HepG2 (cell line): ENCODE measurements at regions not wholly inside any gene's neighbourhood (a gene's known extent, or its start where the extent isn't known, plus 50 kb on each side); places are given as distances from the start of the nearest gene placed in this dataset.

Experiments used
- ATAC-seq: fragments of 200-7000 bp; cut with Tn5 transposase; 3 replicates; pipeline ENCODE4 v1.9.1; 2020; ENCODE audit warnings: mild to moderate bottlenecking, moderate library complexity
- BruUV-seq: library from RNA; stranded (reverse); fragments of 400-500 nt; replicated peaks from 2 replicates; lab custom pipeline; 2021; lab: Mats Ljungman, UMichigan
- CTCF ChIA-PET: fragments of 300-600 bp; formaldehyde crosslinking; extraction: SDS; loops from one replicate; lab custom pipeline; 2021; ENCODE audit warnings: low total read pairs, inconsistent platforms, low intra/inter-chr PET ratio; lab: Yijun Ruan, JAX
- POLR2A ChIA-PET: fragments of 350-600 bp; sonication (Branson Sonifier 250); formaldehyde crosslinking; loops from one replicate; lab custom pipeline; 2020; ENCODE audit warnings: antibody characterized with exemption, inconsistent platforms; lab: Yijun Ruan, JAX
- DNase-seq: peaks from one replicate; pipeline ENCODE4 v3.0.0-alpha.2; 2015; ENCODE audit warnings: low spot score
- FAIRE-seq: peaks from 3 replicates; lab custom pipeline; 2011; peaks lifted over from hg19 to GRCh38; lab: Jason Lieb, UNC
- H2AFZ ChIP-seq: one replicate; pipeline ENCODE4 v1.6.1; 2011; ENCODE audit warnings: low read length, inconsistent platforms
- H3K27ac ChIP-seq: fragments of 300-600 bp; 3 replicates; pipeline ENCODE4 v1.8.0; 2011; ENCODE audit warnings: mixed run types, mild to moderate bottlenecking, mixed read lengths, low read length, inconsistent platforms; ENCODE audit not compliant: insufficient read depth; ENCODE audit errors: extremely low read length
- H3K27me3 ChIP-seq, 2 experiments: fragments of 200-600 bp in 1 of 2; 2 replicates in 1 of 2; 3 replicates in 1 of 2; pipeline versions ENCODE4 v1.6.0 to v1.8.0; 2011; ENCODE audit warnings: low read length in 2 of 2, mild to moderate bottlenecking in 2 of 2, moderate library complexity in 2 of 2, inconsistent platforms in 1 of 2; ENCODE audit not compliant: insufficient read depth in 2 of 2, control insufficient read depth in 1 of 2
- H3K36me3 ChIP-seq, 2 experiments: fragments of 200-600 bp in 1 of 2; replicated peaks in 1 of 2; 2 replicates in 1 of 2; 3 replicates in 1 of 2; pipeline versions ENCODE4 v1.5.1 to v1.8.0; 2011; ENCODE audit warnings: low read length in 2 of 2, inconsistent platforms in 1 of 2; ENCODE audit not compliant: insufficient read depth in 2 of 2, control insufficient read depth in 1 of 2
- H3K4me1 ChIP-seq: 2 replicates; pipeline ENCODE4 v1.5.1; 2012; ENCODE audit warnings: low read length, inconsistent platforms; ENCODE audit not compliant: insufficient read depth
- H3K4me2 ChIP-seq: 2 replicates; pipeline ENCODE4 v1.6.0; 2011; ENCODE audit warnings: low read depth, low read length, inconsistent platforms
- H3K4me3 ChIP-seq, 3 experiments: fragments of 200-600 bp in 1 of 3; sonication (generic), shearing (Covaris generic) in 1 of 3; replicated peaks in 1 of 3; 2 replicates each; pipeline ENCODE4 v1.5.1; 2011 to 2016; ENCODE audit warnings: low read length in 3 of 3, inconsistent platforms in 2 of 3, low read depth in 2 of 3, mild to moderate bottlenecking in 2 of 3, control low read depth in 1 of 3, mixed read lengths in 1 of 3; ENCODE audit not compliant: insufficient read depth in 1 of 3
- H3K79me2 ChIP-seq: one replicate; pipeline ENCODE4 v1.6.1; 2011; ENCODE audit warnings: low read length, inconsistent platforms; ENCODE audit not compliant: insufficient read depth
- H3K9ac ChIP-seq: 2 replicates; pipeline ENCODE4 v1.6.0; 2011; ENCODE audit warnings: mild to moderate bottlenecking, low read depth, low read length, inconsistent platforms; ENCODE audit not compliant: insufficient read depth
- H3K9me3 ChIP-seq: 2 replicates; pipeline ENCODE4 v1.5.1; 2012; ENCODE audit warnings: mild to moderate bottlenecking, low read length
- H4K20me1 ChIP-seq: 2 replicates; pipeline ENCODE4 v1.6.0; 2011; ENCODE audit warnings: inconsistent platforms, mild to moderate bottlenecking, low read length, moderate library complexity; ENCODE audit not compliant: insufficient read depth
- ARNTL ChIP-seq: sonication (generic); formaldehyde crosslinking; IDR thresholded peaks from 2 replicates; pipeline ENCODE4 v1.4.0; 2020; ENCODE audit warnings: mild to moderate bottlenecking, missing genetic modification reagents
- CHCHD3 ChIP-seq: sonication (generic); formaldehyde crosslinking; IDR thresholded peaks from 2 replicates; pipeline ENCODE4 v1.8.0; 2022; ENCODE audit warnings: mild to moderate bottlenecking, missing genetic modification reagents, moderate library complexity
- DNMT3B ChIP-seq: conservative IDR thresholded peaks from 2 replicates; pipeline ENCODE4 v1.6.1; 2016; ENCODE audit warnings: missing biosample characterization, control low read depth
- HNF4G ChIP-seq, 2 experiments: sonication (generic) in 1 of 2; formaldehyde crosslinking in 1 of 2; IDR thresholded peaks; 2 replicates each; pipeline versions ENCODE4 v1.4.0 to v1.6.1; 2011 to 2020; ENCODE audit warnings: borderline replicate concordance in 2 of 2, low read depth in 2 of 2, mild to moderate bottlenecking in 2 of 2, low read length in 1 of 2, missing genetic modification reagents in 1 of 2, moderate library complexity in 1 of 2
- KAT2B ChIP-seq: fragments of 150-350 bp; IDR thresholded peaks from 2 replicates; pipeline ENCODE4 v1.6.1; 2014; ENCODE audit warnings: low read depth, low read length, borderline replicate concordance
- MBD4 ChIP-seq: IDR thresholded peaks from 2 replicates; pipeline ENCODE4 v1.6.1; 2012; ENCODE audit warnings: low read length, inconsistent platforms, borderline replicate concordance
- MED1 ChIP-seq: sonication (generic); formaldehyde crosslinking; IDR thresholded peaks from 2 replicates; pipeline ENCODE4 v1.4.0; 2020; ENCODE audit warnings: missing genetic modification reagents
- MTF1 ChIP-seq: sonication (generic); formaldehyde crosslinking; IDR thresholded peaks from 2 replicates; pipeline ENCODE4 v1.5.0; 2020; ENCODE audit warnings: missing genetic modification reagents
- TEAD2 ChIP-seq: sonication (generic); formaldehyde crosslinking; IDR thresholded peaks from 2 replicates; pipeline ENCODE4 v1.9.0; 2021; ENCODE audit warnings: missing genetic modification reagents
- ZFP1 ChIP-seq: IDR thresholded peaks from 2 replicates; pipeline ENCODE4 v1.6.1; 2016
- ZNF234 ChIP-seq: sonication (generic); formaldehyde crosslinking; conservative IDR thresholded peaks from 2 replicates; pipeline ENCODE4 v1.5.1; 2020; ENCODE audit warnings: mild to moderate bottlenecking, missing genetic modification reagents
- ZNF546 ChIP-seq: sonication (generic); formaldehyde crosslinking; conservative IDR thresholded peaks from 2 replicates; pipeline ENCODE4 v1.8.1; 2023; ENCODE audit warnings: mild to moderate bottlenecking, missing genetic modification reagents
- ZNF550 ChIP-seq: sonication (generic); formaldehyde crosslinking; IDR thresholded peaks from 2 replicates; pipeline ENCODE4 v1.4.0; 2020; ENCODE audit warnings: mild to moderate bottlenecking, missing genetic modification reagents, borderline replicate concordance
- ZNF605 ChIP-seq: sonication (generic); formaldehyde crosslinking; IDR thresholded peaks from 2 replicates; pipeline ENCODE4 v1.8.0; 2022; ENCODE audit warnings: mild to moderate bottlenecking, missing genetic modification reagents
- WGBS: methylation state at CpG from one replicate; pipeline ENCODE4 v1.1.6; 2017; ENCODE audit warnings: low lambda C conversion rate; 5-methylcytosine and 5-hydroxymethylcytosine counted together
- in situ Hi-C: cut with HindIII; loops from 2 replicates; pipeline ENCODE4 v1.10.0; 2017; ENCODE audit warnings: low pct_unique_long_range_greater_than_20kb; ENCODE audit not compliant: extremely low pct_ligation_motif_present
- intact Hi-C: fragments of 100-400 bp; cut with micrococcal nuclease; formaldehyde crosslinking; loops from one replicate; pipeline ENCODE4 v1.10.0; 2022; ENCODE audit not compliant: unreplicated experiment
- TF ChIP-seq, protein P1 (sequence below): sonication (generic); formaldehyde crosslinking; IDR thresholded peaks from 2 replicates; pipeline ENCODE4 v1.8.0; 2022; ENCODE audit warnings: mild to moderate bottlenecking, missing genetic modification reagents; ENCODE audit not compliant: insufficient replicate concordance
- TF ChIP-seq, protein P2 (sequence below): sonication (generic); formaldehyde crosslinking; conservative IDR thresholded peaks from 2 replicates; pipeline ENCODE4 v1.4.0; 2020; ENCODE audit warnings: mild to moderate bottlenecking, missing genetic modification reagents, moderate library complexity
- TF ChIP-seq, protein P3 (sequence below): sonication (generic); formaldehyde crosslinking; IDR thresholded peaks from 2 replicates; pipeline ENCODE4 v1.5.1; 2020; ENCODE audit warnings: mild to moderate bottlenecking, missing genetic modification reagents, borderline replicate concordance
- TF ChIP-seq, protein P4 (sequence below): sonication (generic); formaldehyde crosslinking; IDR thresholded peaks from 2 replicates; pipeline ENCODE4 v1.4.0; 2020; ENCODE audit warnings: missing genetic modification reagents, borderline replicate concordance

DNA sequence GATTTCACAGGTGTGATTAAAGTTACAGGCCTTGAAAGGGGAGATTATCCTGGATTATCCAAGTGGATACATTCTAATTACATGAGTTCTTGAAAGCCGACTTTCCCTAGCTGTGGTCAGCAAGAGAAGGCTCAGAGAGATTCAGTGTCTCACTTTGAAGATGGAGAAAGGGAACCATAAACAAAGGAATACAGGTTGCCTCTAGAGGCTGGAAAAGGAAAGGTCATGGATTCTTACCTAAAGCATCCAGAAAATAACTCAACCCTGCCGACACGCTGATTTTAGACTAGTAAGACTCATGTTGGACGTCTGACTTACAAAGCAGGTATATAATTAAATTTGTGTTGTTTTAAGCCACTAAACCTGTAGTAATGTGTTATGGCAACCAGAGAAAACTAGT, 1095.7 kb upstream of the ZEB2 start:
- ChIA-PET POLR2A (no interaction called here), CTCF (no interaction called here)
- H3K4me1 ChIP-seq = no peaks in the 10 kb centered on the region
- no peak overlapping the region for H3K9ac ChIP-seq
- no peaks in the 10 kb centered on the region; a peak in 1 of 5 replicates for H3K27me3 ChIP-seq
- H3K9me3 ChIP-seq = no peaks in the 10 kb centered on the region
- H3K79me2 ChIP-seq = no peaks in the 10 kb centered on the region
- H2AFZ ChIP-seq = no peak overlapping the region
- no peak overlapping the region for H3K4me2 ChIP-seq
- no peak overlapping the region for H3K4me3 ChIP-seq
- no peak for DNase-seq
- no peak; the same call in 2 of the 3 replicates for ATAC-seq
- H4K20me1 ChIP-seq = no peaks in the 10 kb centered on the region
- intact Hi-C loops = no loop called here
- in situ Hi-C loops = no loop called here
- no peak overlapping the region for H3K27ac ChIP-seq
- no TSS peak for BruUV-seq
- no peak for FAIRE-seq
- 20% methylated on average over 4 of the region's 4 CpGs for WGBS
- H3K36me3 ChIP-seq = no peaks in the 10 kb centered on the region
- TF ChIP-seq ZNF605 (CRISPR knock-in tag) (no peak), ZNF550 (CRISPR knock-in tag) (no peak), ZNF234 (CRISPR knock-in tag) (no peak), ZFP1 (CRISPR knock-in tag) (no peak), HNF4G (IDR thresholded peaks at IDR 0.05; ENCODE audit: borderline replicate concordance, low read depth, low read length) (no peak), HNF4G (CRISPR knock-in tag; IDR thresholded peaks at IDR 0.05; ENCODE audit: borderline replicate concordance, low read depth) (no peak), ARNTL (no peak), TEAD2 (CRISPR knock-in tag) (no peak), CHCHD3 (CRISPR knock-in tag) (no peak), ZNF546 (CRISPR knock-in tag) (no peak), MTF1 (CRISPR knock-in tag) (no peak), MED1 (CRISPR knock-in tag) (no peak), KAT2B (no peak), MBD4 (no peak), DNMT3B (CRISPR knock-in tag) (no peak)
- TF ChIP-seq, protein P1, sequence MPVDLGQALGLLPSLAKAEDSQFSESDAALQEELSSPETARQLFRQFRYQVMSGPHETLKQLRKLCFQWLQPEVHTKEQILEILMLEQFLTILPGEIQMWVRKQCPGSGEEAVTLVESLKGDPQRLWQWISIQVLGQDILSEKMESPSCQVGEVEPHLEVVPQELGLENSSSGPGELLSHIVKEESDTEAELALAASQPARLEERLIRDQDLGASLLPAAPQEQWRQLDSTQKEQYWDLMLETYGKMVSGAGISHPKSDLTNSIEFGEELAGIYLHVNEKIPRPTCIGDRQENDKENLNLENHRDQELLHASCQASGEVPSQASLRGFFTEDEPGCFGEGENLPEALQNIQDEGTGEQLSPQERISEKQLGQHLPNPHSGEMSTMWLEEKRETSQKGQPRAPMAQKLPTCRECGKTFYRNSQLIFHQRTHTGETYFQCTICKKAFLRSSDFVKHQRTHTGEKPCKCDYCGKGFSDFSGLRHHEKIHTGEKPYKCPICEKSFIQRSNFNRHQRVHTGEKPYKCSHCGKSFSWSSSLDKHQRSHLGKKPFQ (CRISPR knock-in tag) = no peak
- TF ChIP-seq, protein P2, sequence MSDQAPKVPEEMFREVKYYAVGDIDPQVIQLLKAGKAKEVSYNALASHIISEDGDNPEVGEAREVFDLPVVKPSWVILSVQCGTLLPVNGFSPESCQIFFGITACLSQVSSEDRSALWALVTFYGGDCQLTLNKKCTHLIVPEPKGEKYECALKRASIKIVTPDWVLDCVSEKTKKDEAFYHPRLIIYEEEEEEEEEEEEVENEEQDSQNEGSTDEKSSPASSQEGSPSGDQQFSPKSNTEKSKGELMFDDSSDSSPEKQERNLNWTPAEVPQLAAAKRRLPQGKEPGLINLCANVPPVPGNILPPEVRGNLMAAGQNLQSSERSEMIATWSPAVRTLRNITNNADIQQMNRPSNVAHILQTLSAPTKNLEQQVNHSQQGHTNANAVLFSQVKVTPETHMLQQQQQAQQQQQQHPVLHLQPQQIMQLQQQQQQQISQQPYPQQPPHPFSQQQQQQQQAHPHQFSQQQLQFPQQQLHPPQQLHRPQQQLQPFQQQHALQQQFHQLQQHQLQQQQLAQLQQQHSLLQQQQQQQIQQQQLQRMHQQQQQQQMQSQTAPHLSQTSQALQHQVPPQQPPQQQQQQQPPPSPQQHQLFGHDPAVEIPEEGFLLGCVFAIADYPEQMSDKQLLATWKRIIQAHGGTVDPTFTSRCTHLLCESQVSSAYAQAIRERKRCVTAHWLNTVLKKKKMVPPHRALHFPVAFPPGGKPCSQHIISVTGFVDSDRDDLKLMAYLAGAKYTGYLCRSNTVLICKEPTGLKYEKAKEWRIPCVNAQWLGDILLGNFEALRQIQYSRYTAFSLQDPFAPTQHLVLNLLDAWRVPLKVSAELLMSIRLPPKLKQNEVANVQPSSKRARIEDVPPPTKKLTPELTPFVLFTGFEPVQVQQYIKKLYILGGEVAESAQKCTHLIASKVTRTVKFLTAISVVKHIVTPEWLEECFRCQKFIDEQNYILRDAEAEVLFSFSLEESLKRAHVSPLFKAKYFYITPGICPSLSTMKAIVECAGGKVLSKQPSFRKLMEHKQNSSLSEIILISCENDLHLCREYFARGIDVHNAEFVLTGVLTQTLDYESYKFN (CRISPR knock-in tag) = no peak
- TF ChIP-seq, protein P3, sequence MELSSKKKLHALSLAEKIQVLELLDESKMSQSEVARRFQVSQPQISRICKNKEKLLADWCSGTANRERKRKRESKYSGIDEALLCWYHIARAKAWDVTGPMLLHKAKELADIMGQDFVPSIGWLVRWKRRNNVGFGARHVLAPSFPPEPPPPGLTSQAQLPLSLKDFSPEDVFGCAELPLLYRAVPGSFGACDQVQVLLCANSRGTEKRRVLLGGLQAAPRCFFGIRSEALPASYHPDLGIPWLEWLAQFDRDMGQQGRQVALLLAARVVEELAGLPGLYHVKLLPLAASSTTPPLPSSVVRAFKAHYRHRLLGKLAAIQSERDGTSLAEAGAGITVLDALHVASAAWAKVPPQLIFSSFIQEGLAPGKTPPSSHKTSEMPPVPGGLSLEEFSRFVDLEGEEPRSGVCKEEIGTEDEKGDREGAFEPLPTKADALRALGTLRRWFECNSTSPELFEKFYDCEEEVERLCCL (CRISPR knock-in tag) = no peak
- TF ChIP-seq, protein P4, sequence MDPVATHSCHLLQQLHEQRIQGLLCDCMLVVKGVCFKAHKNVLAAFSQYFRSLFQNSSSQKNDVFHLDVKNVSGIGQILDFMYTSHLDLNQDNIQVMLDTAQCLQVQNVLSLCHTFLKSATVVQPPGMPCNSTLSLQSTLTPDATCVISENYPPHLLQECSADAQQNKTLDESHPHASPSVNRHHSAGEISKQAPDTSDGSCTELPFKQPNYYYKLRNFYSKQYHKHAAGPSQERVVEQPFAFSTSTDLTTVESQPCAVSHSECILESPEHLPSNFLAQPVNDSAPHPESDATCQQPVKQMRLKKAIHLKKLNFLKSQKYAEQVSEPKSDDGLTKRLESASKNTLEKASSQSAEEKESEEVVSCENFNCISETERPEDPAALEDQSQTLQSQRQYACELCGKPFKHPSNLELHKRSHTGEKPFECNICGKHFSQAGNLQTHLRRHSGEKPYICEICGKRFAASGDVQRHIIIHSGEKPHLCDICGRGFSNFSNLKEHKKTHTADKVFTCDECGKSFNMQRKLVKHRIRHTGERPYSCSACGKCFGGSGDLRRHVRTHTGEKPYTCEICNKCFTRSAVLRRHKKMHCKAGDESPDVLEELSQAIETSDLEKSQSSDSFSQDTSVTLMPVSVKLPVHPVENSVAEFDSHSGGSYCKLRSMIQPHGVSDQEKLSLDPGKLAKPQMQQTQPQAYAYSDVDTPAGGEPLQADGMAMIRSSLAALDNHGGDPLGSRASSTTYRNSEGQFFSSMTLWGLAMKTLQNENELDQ (CRISPR knock-in tag) = no peak
